Erythroblast (primary cell): ENCODE measurements at regions not wholly inside any gene's neighbourhood (a gene's known extent, or its start where the extent isn't known, plus 50 kb on each side); places are given as distances from the start of the nearest gene placed in this dataset.

Experiments
- DNase-seq, 2 experiments: peaks; one replicate each; lab custom pipeline; 2025; lab: John Stamatoyannopoulos, UW
- GATA1 ChIP-seq: IDR thresholded peaks from 2 replicates; pipeline ENCODE4 v1.6.1; 2011; ENCODE audit warnings: low read depth, mild to moderate bottlenecking, control low read depth, low read length, moderate library complexity
- POLR2A ChIP-seq: IDR thresholded peaks from 2 replicates; pipeline ENCODE4 v1.6.1; 2011; ENCODE audit warnings: mild to moderate bottlenecking, low read length

DNA sequence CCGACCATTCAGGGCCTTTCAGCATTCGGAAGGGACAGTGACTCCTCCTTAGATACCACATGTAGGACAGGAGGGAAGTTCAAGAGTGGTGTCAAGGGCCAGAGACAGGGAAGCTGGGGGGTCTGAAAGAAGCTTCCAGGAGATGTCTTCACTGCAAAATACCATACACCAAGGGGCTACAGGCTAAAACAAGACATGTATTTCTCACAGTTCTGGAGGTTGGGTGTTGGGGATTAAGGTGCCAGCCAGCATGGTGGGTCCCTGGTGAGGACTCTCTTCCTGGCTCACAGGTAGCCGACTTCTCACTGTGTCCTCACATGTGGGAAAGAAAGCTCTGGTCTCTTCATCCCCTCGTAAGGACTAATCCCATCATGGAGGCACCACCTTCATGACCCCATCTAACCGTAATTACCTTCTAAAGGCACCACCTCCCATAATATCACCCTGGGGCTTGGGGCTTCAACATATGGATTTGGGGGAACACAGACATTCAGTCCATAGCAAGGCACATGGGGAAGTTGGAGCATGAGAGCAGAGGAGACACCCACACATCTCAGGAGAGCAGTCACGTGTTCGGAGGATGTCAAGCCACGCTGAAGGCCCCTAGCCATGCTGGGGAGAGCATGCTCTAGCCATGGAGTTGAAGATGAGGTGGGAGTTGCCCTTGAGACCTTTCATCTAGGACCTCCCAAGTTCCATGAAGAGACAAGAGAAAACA lies 73.9 kb upstream of the GDF10 start:
- TF ChIP-seq GATA1 (no peak), POLR2A (no peak)
- no peak for DNase-seq

GRCh38 chr10:47230482-47230881 lies 69.5 kb upstream of the GDF10 start:
- no peak for DNase-seq
- TF ChIP-seq POLR2A, result no peak
- no peak for TF ChIP-seq GATA1

- DNase-seq, result no peak
- TF ChIP-seq POLR2A, result no peak
- no peak for TF ChIP-seq GATA1
These were observed 69.0 kb upstream of the GDF10 start for GRCh38 chr10:47230957-47231356.

DNA sequence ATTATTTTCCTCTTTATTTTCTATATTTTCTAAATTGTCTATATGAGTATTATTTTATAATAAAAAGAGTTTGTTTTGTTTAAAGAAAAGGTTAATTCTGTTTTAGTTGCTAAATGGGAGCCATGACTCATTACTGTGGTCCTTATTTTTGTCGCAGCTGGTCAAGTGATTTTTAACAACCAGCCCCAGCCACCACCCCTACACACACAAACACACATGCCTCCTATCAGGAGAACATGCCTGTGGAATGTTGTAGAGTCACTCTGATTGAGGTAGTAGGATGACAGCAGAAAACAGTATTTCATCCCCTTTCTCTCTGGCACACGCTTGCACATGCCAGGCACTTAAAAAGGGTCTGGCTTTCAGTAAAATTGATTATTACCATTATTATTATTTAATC lies 68.6 kb upstream of the GDF10 start:
- no peak for TF ChIP-seq GATA1
- no peak for TF ChIP-seq POLR2A
- DNase-seq, result no peak

DNA sequence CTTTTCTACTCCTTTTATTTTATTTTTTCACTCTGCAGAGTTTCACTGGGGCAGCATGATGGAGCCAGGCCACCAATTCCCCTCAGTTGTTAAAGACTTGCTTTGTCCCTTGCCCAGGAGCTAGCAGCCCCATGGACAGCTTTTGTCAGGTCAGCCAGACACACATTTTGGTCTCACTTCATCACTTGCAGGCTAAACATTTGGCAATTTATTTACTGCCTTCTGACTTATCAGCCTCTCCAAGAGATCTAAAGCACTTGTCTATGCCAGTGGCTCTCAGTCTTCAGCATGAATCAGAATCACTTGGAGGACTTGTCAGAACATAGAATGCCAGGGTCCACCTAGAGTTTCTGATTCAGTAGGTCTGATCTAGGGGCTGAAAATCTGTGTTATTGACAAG lies 66.4 kb upstream of the GDF10 start:
- TF ChIP-seq POLR2A (no peak), GATA1 (no peak)
- no peak for DNase-seq

- TF ChIP-seq POLR2A (no peak), GATA1 (no peak)
- no peak for DNase-seq
These were observed 64.5 kb upstream of the GDF10 start for GRCh38 chr10:47235484-47235883.

- no peak for DNase-seq
- TF ChIP-seq GATA1 (no peak), POLR2A (no peak)
These were observed 62.4 kb upstream of the GDF10 start for GRCh38 chr10:47237316-47238260.

- DNase-seq, result no peak
- no peak for TF ChIP-seq POLR2A
- TF ChIP-seq GATA1, result no peak
These were observed 61.5 kb upstream of the GDF10 start for GRCh38 chr10:47238331-47239095.

GRCh38 chr10:47239211-47239610 lies 60.8 kb upstream of the GDF10 start:
- TF ChIP-seq POLR2A (no peak), GATA1 (no peak)
- DNase-seq, result no peak

DNA sequence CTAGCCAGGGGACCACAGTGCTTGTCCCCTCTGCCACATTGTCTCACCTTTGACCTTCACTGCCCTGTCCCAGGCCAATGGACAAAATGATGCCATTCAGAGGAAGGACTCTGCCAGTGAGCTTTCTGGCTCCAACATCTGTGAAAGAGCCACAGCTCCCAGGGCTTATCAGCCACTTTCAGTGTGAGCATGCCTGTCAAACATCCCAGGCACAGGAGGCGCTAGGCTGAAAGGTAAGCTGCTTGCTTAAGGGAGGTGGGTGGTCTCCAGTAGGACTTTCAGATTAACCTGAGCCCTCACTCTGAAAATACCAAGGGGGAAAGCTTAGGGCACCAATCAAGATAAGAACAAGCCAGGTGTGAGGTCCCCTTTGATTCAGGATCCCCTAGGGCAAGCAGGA lies 59.8 kb upstream of the GDF10 start:
- DNase-seq, result no peak
- TF ChIP-seq POLR2A, result no peak
- TF ChIP-seq GATA1, result no peak

GRCh38 chr10:47241256-47241655 lies 58.7 kb upstream of the GDF10 start:
- TF ChIP-seq GATA1 (no peak), POLR2A (no peak)
- DNase-seq, result no peak

DNA sequence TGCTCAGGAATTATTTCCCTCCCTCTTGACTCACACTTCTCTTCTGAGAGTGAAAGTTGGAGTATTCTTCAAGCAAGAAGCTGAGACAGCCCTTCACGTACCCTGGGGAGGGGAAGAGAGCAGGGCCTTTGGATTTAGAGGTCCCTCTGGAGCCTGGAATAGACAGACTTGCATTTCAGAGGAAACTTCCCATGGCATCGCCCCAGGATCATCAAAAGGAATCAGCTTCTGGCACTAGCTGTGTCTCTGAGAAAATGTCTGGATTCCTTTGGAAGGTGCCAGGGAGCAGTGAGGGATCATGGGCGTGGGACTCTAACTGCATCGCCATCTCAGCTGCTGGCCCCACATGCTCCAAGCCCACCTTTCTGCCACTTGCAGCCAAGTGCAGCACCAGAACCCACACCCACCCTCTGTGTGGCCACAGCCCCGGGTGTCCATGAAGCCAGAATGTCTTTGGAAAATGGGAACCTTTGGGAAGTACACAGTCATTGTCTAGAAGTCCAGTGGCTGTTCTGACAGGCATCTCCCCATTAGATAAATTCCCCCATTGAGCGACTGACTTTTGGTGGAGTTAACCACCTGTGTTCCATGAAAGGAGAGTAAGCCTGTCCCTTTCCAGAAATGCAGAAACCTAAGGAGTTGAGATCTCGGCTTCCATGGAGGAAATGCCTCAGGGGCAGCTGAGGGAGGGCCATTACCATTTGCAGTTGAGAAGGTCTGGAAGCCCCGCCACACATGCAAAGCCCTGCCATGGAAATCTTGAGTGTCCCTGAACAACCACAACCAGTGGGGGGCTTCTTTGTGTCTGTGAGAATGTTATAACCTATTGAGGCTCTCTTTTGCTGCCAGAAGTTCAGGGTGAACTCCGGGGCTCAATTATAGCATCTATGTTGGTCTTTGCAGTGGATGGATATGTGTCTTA lies 57.8 kb upstream of the GDF10 start:
- TF ChIP-seq GATA1 (no peak), POLR2A (no peak)
- no peak for DNase-seq
